Activated T-cell treated with anti-CD3 and anti-CD28 coated beads for 1 hour (primary cell): ENCODE measurements at regions not wholly inside any gene's neighbourhood (a gene's known extent, or its start where the extent isn't known, plus 50 kb on each side); places are given as distances from the start of the nearest gene placed in this dataset.

ENCODE experiments used
- DNase-seq: peaks from one replicate; pipeline ENCODE4 v3.0.0-alpha.2; 2020; ENCODE audit warnings: low read depth

DNA sequence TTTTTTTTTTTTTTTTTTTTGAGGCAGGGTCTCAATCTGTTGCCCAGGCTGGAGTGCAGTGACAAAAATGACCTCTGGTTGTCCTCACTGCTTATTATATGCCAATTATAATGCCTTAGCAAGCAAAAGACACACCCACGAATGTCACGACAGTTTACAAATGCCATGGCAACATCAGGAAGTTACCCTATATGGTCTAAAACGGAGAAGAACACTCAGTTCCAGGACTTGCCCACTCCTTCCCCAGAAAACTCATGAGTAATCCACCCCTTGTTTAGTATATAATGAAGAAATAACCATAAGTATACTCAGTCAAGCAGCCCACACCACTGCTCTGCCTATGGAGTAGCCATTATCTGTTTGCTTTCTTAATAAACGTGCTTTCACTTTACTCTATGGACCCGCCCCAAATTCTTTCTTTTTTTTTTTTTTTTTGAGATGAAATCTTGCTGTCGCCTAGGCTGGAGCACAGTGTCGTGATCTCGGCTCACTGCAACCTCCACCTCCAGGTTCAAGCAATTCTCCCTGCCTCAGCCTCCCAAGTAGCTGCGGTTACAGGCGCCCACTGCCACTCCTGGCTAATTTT lies 106.2 kb downstream of the SMIM20 start:
- DNase-seq: no peak

- no peak for DNase-seq
Observed at GRCh38 chr4:26020881-26021280, 106.9 kb downstream of the SMIM20 start.

GRCh38 chr4:26021417-26022345 lies 107.7 kb downstream of the SMIM20 start:
- no peak for DNase-seq

DNA sequence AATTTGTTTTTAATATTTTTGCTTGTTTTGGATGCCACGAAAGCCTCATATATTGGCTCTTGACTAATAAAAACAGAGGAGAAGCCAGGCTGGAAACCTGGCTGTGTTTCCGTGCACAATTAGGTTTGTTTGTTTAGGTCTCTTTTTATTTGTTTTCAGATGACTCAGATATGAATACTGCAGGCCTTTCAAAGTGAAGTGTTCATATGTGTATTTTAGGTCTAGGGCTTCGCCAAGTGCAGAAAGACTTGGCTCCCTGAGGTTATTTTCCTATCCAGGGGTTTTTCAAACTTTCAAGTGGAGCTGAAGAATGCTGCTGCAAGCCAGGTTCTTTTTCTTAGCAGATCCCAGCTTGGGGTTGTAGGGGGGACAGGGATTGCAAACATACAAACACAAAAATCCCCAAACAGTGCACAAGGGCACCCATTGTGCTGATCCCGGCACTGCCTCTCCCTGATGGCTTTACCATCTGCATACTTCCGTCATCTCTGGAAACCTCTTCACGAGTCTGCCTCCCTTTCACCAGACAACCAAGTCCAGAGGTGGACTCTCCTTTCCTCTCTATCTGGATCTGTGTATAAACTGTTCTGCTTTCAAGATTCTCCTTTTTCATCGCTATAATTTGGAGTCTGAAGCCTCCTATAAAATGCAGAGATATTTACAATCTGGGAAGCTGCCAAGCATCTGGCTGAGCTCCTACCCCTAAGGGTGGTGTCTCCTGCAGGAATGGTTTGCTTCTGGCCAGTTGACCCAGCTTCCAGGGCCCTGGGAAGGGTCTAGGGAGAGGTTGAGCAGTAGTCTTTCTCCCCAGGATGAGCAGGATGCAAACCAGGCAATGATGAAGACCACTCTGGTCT lies 108.6 kb downstream of the SMIM20 start:
- no peak for DNase-seq

DNA sequence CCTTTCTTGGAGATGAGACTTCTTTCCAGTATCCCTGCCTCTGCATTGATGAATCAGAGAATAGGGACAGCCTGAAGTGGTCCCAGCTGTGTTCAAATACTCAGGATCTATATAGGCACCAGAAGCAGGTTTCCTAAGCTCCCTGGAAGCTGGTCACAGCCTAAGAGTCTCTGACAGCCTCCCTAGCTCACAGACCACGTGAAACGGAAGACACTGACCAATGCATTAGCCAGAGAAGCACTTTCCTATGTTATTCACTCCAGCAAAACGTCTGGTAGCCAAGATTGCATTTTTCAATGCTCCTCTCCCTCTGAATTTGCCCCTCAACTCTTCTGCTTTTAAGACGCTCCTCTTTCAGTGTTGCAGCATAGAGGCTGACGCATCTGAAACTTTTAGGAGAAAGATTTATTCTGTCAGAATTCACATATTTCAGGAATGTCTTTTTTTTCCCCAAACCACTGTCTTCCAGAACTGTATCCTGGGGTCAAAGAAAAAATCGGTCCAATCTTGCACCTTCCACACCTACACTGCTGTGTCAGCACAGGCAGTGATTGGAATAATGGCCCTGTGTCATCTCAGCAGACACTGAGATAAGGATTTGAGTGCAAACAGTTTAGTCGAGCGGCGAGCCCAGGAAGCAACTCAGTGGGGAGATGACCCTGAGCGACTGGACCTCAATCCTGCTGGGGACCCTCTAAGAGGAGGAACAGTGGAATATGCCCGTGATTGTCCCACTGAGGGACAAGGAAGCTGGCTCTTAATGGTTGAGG lies 109.4 kb downstream of the SMIM20 start:
- no peak for DNase-seq

DNA sequence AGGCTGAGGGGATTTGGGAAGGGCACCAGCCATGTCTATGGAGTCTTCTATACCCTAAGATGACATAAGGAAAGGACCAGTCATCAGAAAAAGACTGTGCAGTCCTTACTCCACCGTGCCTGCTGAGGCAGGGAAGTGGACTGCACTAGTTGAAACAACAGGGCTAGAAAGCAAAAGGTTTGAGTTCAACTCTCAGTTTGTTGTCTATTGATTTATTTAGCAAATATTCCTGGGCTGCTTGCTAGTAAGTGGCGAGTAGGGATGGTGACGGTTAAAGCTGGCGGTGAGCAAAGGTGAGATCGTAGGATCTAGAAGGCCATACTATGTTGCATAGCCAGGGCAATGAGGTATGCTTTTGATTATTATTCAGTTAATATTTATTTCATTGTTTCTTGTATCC lies 110.1 kb downstream of the SMIM20 start:
- DNase-seq: no peak

GRCh38 chr4:26028133-26028792 lies 114.2 kb downstream of the SMIM20 start:
- no peak for DNase-seq

DNA sequence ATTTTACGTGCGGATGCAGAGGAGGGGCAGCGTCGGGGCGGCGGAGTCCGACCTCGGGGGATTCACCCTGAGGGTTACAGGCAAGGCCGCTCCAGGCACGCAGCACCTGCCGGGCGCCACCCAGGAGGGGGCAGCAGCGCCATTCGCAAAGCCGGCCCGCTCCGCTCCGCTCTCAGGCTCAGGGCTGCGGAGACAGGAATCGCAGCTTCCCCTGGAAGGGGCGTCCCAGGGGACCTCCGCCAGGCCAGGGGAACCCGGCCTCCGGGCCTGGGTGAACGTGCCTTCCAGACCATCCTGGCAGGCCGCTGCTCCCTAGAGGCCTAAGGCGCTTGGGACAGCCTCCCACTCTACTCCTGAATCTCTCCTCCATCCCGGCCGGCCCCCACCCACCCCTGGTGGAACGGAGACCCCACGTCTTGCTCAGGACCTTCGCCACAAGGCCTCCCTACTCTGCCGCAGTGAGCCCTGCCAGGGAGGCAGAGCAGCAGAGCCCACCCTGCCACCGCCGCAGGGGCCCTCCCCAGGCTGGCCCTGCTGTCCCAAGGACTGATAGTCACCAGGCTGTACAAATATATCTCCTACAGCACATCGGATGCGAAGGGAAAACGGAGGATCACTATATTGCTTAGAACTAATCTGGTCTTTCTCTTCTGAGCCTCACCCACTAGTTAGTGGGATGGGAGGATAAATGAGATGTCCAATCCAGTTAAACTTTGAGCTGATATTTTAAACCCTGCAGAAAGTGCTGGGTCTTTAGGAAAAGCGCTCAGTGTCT lies 115.0 kb downstream of the SMIM20 start:
- DNase-seq: peak; percentile 48

- DNase-seq: no peak
Observed at GRCh38 chr4:26029568-26030131, 115.6 kb downstream of the SMIM20 start.

GRCh38 chr4:26030260-26030667 lies 116.2 kb downstream of the SMIM20 start:
- no peak for DNase-seq

DNA sequence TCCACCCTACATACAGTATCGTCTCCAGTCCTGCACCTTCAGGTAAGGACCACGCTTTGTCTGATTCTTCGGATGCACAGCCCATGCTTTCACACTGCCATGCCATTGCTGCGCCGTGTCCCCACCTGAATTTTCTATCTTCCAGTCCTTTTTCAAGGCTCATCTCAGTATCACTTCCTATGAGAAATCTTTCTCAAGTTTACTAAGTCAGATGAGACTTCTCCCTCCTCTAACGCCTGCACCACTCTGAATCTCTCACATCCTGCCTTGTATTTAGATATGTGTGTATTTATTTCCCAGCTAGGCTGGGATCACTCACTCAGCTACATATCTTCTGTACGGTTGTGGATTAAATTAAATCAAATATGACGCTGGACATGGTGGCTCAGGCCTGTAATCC lies 116.8 kb downstream of the SMIM20 start:
- no peak for DNase-seq

DNA sequence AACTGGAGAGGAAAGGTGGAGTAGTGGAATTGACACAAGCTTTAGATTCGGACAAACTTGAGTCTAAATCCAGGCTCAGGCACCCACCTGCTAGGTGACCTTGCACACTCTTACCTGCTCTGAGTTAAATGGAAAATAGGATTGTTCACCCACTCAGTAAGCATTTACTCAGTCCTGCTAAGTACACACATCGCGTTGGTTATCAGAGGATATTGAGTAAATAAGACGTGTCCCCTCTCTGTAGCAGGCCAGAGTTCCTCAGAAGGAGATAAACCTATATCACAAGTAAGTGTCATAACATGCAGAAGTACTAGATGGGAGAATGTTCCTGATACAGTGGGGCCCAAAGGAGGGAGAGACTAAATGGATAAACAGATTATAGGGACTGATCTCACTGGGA lies 117.7 kb downstream of the SMIM20 start:
- DNase-seq: no peak

GRCh38 chr4:26032142-26032541 lies 118.1 kb downstream of the SMIM20 start:
- no peak for DNase-seq

DNA sequence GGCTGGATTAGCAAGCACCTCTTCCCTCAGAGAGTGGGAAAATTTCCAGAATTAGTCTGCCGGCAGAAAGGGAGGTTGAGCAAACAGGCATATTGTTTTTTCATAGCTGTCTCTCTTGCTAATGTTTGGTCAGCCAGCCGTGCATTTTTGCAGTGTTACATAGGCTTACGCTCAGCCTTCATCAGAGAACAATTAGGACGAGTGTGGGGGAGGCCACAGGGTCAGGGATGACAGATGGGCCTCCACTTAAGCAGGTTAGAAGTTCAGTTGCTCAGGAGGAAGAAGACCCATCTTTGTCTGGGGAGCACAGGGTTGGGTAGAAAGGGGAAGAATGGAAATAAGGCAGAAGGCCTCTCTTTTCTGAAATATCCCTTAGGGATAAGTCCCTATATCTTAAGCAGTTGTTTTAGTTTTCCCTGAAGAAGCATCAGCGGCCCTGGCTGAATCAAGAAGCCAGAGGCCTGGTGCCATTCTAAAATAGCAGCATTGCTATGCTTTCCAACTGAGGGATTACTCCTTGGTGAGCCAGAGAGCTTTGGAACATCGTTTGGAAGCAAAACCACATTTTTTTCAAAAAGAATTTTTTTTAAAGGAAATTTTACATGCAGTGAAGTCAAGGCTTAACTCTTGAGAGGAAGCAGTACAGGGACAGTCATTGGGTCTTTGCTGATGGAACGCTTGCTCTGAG lies 118.8 kb downstream of the SMIM20 start:
- no peak for DNase-seq

DNA sequence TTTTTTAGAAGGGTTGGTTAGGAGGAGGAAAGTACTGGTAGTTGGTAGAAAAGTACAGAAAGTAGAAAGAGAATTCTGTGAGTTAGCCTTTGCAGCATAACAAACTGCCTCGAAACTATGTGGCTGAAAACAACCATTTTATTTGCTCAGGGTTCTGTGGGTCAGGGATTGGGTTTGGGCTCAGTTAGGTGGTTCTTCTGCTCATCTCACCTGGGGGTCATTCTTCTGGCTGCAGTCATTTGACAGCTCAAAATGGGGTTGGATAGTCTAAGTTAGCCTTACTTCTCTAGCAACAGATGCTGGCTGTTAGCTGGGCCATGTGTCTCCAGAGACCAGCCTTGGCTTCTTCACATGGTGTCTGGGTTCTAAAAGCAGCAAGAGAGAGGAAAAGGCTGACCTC lies 119.4 kb downstream of the SMIM20 start:
- no peak for DNase-seq

GRCh38 chr4:26034849-26035248 lies 120.8 kb downstream of the SMIM20 start:
- no peak for DNase-seq

DNA sequence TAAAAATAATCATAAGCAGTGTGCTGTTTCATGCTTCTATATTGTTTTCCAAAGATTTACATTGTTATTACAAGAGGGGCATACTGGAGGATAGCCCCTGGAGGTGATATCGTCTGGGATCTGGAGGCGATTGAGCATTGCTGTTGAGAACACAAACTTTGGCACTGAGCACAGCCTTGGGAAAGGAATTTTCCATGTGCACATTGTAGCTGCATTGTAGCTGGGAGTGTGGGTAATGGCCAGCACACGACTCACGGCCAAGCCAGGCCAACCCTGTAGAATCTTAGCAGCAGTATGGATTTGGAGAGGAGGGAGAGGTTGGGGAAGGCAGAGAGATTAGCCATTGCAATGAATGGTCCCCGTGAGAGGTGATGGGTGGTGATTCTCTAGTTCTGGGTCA lies 121.9 kb downstream of the SMIM20 start:
- no peak for DNase-seq

- no peak for DNase-seq
Observed at GRCh38 chr4:26039639-26040359, 125.8 kb downstream of the SMIM20 start.

GRCh38 chr4:26044524-26044923 lies 130.5 kb downstream of the SMIM20 start:
- no peak for DNase-seq
